ENCODE measurements at regions not wholly inside any gene's neighbourhood (a gene's known extent, or its start where the extent isn't known, plus 50 kb on each side); places are given as distances from the start of the nearest gene placed in this dataset.

GRCh38 chr6:150662814-150663213 lies 63.1 kb downstream of the PLEKHG1 start (continued):
- TF ChIP-seq, protein P1, sequence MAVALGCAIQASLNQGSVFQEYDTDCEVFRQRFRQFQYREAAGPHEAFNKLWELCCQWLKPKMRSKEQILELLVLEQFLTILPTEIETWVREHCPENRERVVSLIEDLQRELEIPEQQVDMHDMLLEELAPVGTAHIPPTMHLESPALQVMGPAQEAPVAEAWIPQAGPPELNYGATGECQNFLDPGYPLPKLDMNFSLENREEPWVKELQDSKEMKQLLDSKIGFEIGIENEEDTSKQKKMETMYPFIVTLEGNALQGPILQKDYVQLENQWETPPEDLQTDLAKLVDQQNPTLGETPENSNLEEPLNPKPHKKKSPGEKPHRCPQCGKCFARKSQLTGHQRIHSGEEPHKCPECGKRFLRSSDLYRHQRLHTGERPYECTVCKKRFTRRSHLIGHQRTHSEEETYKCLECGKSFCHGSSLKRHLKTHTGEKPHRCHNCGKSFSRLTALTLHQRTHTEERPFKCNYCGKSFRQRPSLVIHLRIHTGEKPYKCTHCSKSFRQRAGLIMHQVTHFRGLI (CRISPR knock-in tag; IDR thresholded peaks at IDR 0.05): no peak

DNA sequence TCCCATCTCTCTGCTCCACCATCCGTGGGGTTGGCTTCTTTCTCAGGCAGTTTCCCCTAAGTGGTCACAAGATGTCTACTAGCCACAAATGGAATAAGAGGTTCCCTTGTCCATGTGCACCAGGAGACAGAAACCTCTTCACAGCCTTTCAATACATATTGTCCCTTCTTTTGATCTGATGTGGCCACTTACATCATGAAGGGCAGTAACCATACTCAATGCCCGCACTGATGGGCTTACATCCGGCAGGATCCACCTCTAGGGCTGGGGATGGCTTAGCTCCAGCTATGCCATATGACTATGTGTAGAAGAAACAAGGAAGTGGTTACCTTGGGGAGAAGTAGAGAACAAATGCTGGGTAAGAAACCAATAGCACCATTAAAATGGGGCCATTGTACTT lies 64.4 kb downstream of the PLEKHG1 start:
- BruUV-seq (replicated peaks): no TSS peak
- intact Hi-C loops (cut with micrococcal nuclease) (no loop called here), in situ Hi-C loops (cut with MboI) (no loop called here)
- Histone ChIP-seq H3K9ac (ENCODE audit: insufficient read depth in 1 of 2, low read depth in 2 of 2, low read length in 2 of 2) (no peak overlapping the region), H3K27ac (ENCODE audit: extremely low read depth, low read depth, low read length) (no peak overlapping the region), H4K20me1 (replicated peaks; ENCODE audit: control insufficient read depth, insufficient read depth, low read length) (no peaks in the 10 kb centered on the region), H3K9me3 (replicated peaks; ENCODE audit: control insufficient read depth, insufficient read depth, low read depth, low read length) (no peaks in the 10 kb centered on the region), H3K4me1 (replicated peaks in 1 of 2; ENCODE audit: control insufficient read depth in 2 of 2, insufficient read depth in 2 of 2, low read length in 2 of 2) (no peaks in the 10 kb centered on the region), H3K4me2 (ENCODE audit: insufficient read depth, low read length) (no peak overlapping the region), H3K79me2 (ENCODE audit: control insufficient read depth, insufficient read depth, low read length) (no peaks in the 10 kb centered on the region), H3K27me3 (ENCODE audit: control insufficient read depth in 2 of 2, insufficient read depth in 2 of 2, low read length in 2 of 2) (peaks cover 7 to 20% of the 10 kb centered on the region in 2 experiments; a peak in 3 of 5 replicates), H2AFZ (ENCODE audit: low read depth, low read length) (no peak overlapping the region), H3K4me3 (no peak overlapping the region), H3K9me1 (ENCODE audit: control insufficient read depth, insufficient read depth, low read length) (no peaks in the 10 kb centered on the region), H3K36me3 (ENCODE audit: control insufficient read depth, insufficient read depth, low read length) (no peaks in the 10 kb centered on the region)
- FAIRE-seq: no peak
- POLR2A ChIA-PET: no interaction called here
- CTCF ChIA-PET (ENCODE audit: low intra/inter-chr PET ratio): no interaction called here
- DNase-seq (ENCODE audit: extremely low read depth in 1 of 4, low spot score in 3 of 4): no peak
- no peak for ATAC-seq
- 2% methylated on average over 3 of the region's 3 CpGs for WGBS (ENCODE audit: insufficient coverage, low coverage, missing lambda C conversion rate)
- no peak for TF ChIP-seq NR1H2 (CRISPR knock-in tag; IDR thresholded peaks at IDR 0.05)
- TF ChIP-seq ARID2 (IDR thresholded peaks at IDR 0.05): no peak
- no peak for TF ChIP-seq TEAD1 (CRISPR knock-in tag; IDR thresholded peaks at IDR 0.05)
- TF ChIP-seq HCFC1 (IDR thresholded peaks at IDR 0.05; ENCODE audit: low read depth, low read length): no peak
- TF ChIP-seq CBX8 (IDR thresholded peaks at IDR 0.05; ENCODE audit: borderline replicate concordance, extremely low read depth, low read depth, low read length, poor library complexity, severe bottlenecking): no peak
- TF ChIP-seq, protein P2, sequence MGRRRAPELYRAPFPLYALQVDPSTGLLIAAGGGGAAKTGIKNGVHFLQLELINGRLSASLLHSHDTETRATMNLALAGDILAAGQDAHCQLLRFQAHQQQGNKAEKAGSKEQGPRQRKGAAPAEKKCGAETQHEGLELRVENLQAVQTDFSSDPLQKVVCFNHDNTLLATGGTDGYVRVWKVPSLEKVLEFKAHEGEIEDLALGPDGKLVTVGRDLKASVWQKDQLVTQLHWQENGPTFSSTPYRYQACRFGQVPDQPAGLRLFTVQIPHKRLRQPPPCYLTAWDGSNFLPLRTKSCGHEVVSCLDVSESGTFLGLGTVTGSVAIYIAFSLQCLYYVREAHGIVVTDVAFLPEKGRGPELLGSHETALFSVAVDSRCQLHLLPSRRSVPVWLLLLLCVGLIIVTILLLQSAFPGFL (CRISPR knock-in tag; IDR thresholded peaks at IDR 0.05): no peak
- TF ChIP-seq PTTG1 (tag; IDR thresholded peaks at IDR 0.05; ENCODE audit: low read depth): no peak
- TF ChIP-seq ZNF518B (CRISPR knock-in tag; IDR thresholded peaks at IDR 0.05): no peak
- TF ChIP-seq ZNF655 (CRISPR knock-in tag; IDR thresholded peaks at IDR 0.05): no peak
- TF ChIP-seq ZBTB12 (CRISPR knock-in tag; IDR thresholded peaks at IDR 0.05): no peak
- TF ChIP-seq EGR1 (conservative IDR thresholded peaks at IDR 0.05): no peak
